Sigmoid colon (tissue), 6 donors: ENCODE measurements at regions not wholly inside any gene's neighbourhood (a gene's known extent, or its start where the extent isn't known, plus 50 kb on each side); places are given as distances from the start of the nearest gene placed in this dataset.

Experiments used
- DNase-seq: peaks from one replicate; pipeline ENCODE4 v3.0.0-alpha.2; 2019
- H3K27ac ChIP-seq, 4 donors: fragments of 200-600 bp; sonication (generic); one replicate each; pipeline ENCODE4 v1.5.1; 2016 to 2019; ENCODE audit warnings: mild to moderate bottlenecking in 1 of 4
- H3K27me3 ChIP-seq, 3 donors: fragments of 200-600 bp; sonication (generic); one replicate each; pipeline ENCODE4 v1.5.1; 2019; ENCODE audit warnings: mild to moderate bottlenecking in 1 of 3
- H3K36me3 ChIP-seq, 4 donors: fragments of 200-600 bp; sonication (generic); one replicate each; pipeline ENCODE4 v1.5.1; 2016 to 2019
- H3K4me1 ChIP-seq, 4 donors: fragments of 200-600 bp; sonication (generic); one replicate each; pipeline ENCODE4 v1.5.1; 2017 to 2019
- H3K4me3 ChIP-seq, 4 donors: fragments of 200-600 bp; sonication (generic); one replicate each; pipeline ENCODE4 v1.5.1; 2017 to 2019; ENCODE audit warnings: mild to moderate bottlenecking in 2 of 4, moderate library complexity in 1 of 4
- H3K9me3 ChIP-seq, 4 donors: fragments of 200-600 bp in 3 of 4; sonication (generic) in 3 of 4; one replicate each; pipeline versions ENCODE4 v1.5.1 to v1.6.1; 2013 to 2019
- EP300 ChIP-seq, 4 donors: sonication (generic); formaldehyde crosslinking; IDR thresholded peaks; one replicate each; pipeline ENCODE4 v1.6.1; 2017; ENCODE audit warnings: antibody characterized with exemption in 4 of 4
- POLR2A ChIP-seq, 2 donors: fragments of 450-650 bp; IDR thresholded peaks; one replicate each; pipeline ENCODE4 v1.6.1; 2016; ENCODE audit warnings: antibody characterized with exemption in 2 of 2, mild to moderate bottlenecking in 2 of 2, moderate library complexity in 2 of 2
- POLR2AphosphoS5 ChIP-seq, 4 donors: sonication (generic); formaldehyde crosslinking; IDR thresholded peaks; one replicate each; pipeline ENCODE4 v1.6.1; 2017; ENCODE audit warnings: antibody characterized with exemption in 4 of 4
- WGBS, 2 donors: extraction: QIAGEN DNeasy Blood & Tissue Kit; methylation state at CpG; one replicate each; pipeline ENCODE4 v1.1.7; 2013; 5-methylcytosine and 5-hydroxymethylcytosine counted together
- intact Hi-C: fragments of 100-400 bp; cut with DNase I; formaldehyde crosslinking; loops from one replicate; pipeline ENCODE4 v1.15.1; 2023
- TF ChIP-seq, protein P1 (sequence below), 4 experiments: fragments of 450-650 bp in 3 of 4; fragments of 200-600 bp in 1 of 4; IDR thresholded peaks; one replicate each; pipeline ENCODE4 v1.5.1; 2016 to 2019; ENCODE audit warnings: antibody characterized with exemption in 4 of 4, mild to moderate bottlenecking in 3 of 4, moderate library complexity in 2 of 4
- donor health status: healthy with polysubstance abuse.
- donor health status: healthy.

DNA sequence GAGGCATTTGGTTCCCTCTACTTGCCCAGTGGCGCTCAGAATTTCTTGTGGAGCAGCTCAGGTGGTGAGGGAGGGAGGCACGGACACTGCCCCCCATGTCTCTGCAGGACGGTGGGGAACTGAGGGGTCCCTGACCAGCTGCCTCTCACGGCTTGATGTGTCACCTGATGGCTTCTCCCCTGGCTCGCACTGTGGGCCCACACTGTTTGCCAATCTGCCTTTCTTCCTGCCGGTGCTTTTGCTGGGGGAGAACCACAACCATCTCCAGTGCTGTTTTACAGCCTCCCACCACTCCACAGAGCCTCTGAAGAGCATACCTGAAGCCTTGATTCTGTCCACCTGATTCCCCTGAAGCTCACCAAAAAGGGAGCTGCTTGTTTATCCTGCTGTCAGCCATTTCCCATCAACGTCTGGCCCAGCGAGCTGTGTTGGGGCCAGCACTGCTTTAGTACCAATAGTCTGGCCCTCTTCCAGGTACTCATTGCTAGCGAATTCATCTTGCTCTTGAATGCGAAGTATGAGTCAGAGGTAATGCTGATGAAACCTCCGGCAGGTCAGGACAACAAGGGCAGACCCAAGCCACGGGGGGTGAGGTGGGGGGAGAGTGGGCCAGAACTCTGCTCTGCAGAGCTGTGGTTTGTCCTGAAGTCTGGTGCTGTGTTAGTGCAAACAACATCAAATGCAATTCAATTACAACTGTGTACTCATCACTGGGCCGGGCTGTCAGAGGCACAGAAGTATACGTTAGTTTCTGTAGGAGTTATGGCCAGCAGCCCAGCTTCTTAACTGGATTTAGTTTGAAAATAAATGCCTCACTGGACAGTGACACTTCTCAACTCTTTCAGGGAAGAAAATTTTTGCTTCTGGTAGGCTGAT is 208.3 kb upstream of the JADE1 start:
- intact Hi-C loops = no loop called here
- WGBS, 2 donors = 35 to 67% methylated on average over 14 of the region's 14 CpGs
- Histone ChIP-seq H3K36me3 (no peaks in the 10 kb centered on the region), H3K9me3 (no peaks in the 10 kb centered on the region), H3K27ac (peak overlapping the region; percentile 20 to 63 (median 32)), H3K4me3 (no peak overlapping the region), H3K4me1 (peaks cover 0 to 28% (median 26%) of the 10 kb centered on the region in 4 donors), H3K27me3 (no peaks in the 10 kb centered on the region)
- DNase-seq = peak; percentile 86
- TF ChIP-seq EP300 (IDR thresholded peaks at IDR 0.05) (no peak), POLR2A (IDR thresholded peaks at IDR 0.05) (no peak), POLR2AphosphoS5 (IDR thresholded peaks at IDR 0.05) (no peak)
- TF ChIP-seq, protein P1, sequence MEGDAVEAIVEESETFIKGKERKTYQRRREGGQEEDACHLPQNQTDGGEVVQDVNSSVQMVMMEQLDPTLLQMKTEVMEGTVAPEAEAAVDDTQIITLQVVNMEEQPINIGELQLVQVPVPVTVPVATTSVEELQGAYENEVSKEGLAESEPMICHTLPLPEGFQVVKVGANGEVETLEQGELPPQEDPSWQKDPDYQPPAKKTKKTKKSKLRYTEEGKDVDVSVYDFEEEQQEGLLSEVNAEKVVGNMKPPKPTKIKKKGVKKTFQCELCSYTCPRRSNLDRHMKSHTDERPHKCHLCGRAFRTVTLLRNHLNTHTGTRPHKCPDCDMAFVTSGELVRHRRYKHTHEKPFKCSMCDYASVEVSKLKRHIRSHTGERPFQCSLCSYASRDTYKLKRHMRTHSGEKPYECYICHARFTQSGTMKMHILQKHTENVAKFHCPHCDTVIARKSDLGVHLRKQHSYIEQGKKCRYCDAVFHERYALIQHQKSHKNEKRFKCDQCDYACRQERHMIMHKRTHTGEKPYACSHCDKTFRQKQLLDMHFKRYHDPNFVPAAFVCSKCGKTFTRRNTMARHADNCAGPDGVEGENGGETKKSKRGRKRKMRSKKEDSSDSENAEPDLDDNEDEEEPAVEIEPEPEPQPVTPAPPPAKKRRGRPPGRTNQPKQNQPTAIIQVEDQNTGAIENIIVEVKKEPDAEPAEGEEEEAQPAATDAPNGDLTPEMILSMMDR (IDR thresholded peaks at IDR 0.05) = no peak

DNA sequence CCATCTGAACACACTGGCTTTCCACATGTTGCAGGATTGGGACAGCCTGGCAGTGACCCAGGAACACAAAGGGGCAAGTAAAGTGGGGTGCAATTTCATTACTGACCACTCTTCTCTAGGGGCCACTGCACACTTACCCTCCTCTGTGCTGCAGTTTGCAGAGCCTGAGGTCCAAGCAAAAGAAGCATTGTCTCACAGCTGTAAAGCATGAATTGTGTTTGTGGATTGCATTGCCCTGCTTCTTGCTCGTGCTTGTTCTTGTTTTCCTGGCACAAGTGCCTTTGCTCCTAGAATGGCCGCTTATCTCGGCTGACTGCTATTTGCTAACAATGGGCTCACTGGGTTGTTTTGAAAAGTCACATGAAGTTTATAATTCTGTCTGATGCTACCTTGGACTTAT is 209.1 kb upstream of the JADE1 start:
- Histone ChIP-seq H3K27me3 (no peaks in the 10 kb centered on the region), H3K27ac (peak overlapping the region in 3 of 4 donors; percentile 30 to 63 (median 34)), H3K4me3 (no peak overlapping the region), H3K9me3 (no peaks in the 10 kb centered on the region), H3K4me1 (peaks cover 0 to 28% (median 26%) of the 10 kb centered on the region in 4 donors), H3K36me3 (no peaks in the 10 kb centered on the region)
- WGBS, 2 donors = 19 to 60% methylated on average over 3 of the region's 3 CpGs
- TF ChIP-seq EP300 (IDR thresholded peaks at IDR 0.05) (no peak), POLR2AphosphoS5 (IDR thresholded peaks at IDR 0.05) (no peak), POLR2A (IDR thresholded peaks at IDR 0.05) (no peak)
- TF ChIP-seq, protein P1 (IDR thresholded peaks at IDR 0.05) = no peak
- DNase-seq = no peak
- intact Hi-C loops = no loop called here

DNA sequence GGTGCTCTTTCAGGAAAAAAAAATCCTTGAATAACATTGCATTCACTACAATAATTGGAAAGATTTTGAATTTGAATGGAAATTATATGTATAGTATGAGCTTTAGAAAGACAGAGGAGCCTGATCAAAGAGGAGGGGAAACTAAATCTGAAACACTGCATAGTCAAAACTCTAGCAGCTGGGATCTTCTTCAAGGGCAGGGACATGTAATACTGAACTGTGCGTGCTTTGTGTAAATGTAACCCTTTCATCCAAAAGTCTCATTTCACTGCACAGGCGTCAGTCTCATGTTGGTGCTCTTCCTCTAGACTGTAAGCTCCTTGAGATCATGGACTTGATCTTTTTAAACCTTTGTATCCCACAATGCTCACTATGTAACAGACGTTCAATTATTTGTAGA is 212.0 kb upstream of the JADE1 start:
- Histone ChIP-seq H3K27ac (no peak overlapping the region), H3K36me3 (no peaks in the 10 kb centered on the region), H3K4me1 (peaks cover 0 to 28% (median 26%) of the 10 kb centered on the region in 4 donors), H3K27me3 (no peaks in the 10 kb centered on the region), H3K4me3 (no peak overlapping the region), H3K9me3 (no peaks in the 10 kb centered on the region)
- TF ChIP-seq, protein P1 (IDR thresholded peaks at IDR 0.05) = no peak
- TF ChIP-seq POLR2AphosphoS5 (IDR thresholded peaks at IDR 0.05) = no peak
- intact Hi-C loops = no loop called here
- 89% methylated on average over 3 of the region's 3 CpGs for WGBS, 2 donors
- DNase-seq = no peak

GRCh38 chr4:128596853-128597252 is 212.6 kb upstream of the JADE1 start:
- TF ChIP-seq POLR2A (IDR thresholded peaks at IDR 0.05) = no peak
- 78 to 90% methylated on average over 2 of the region's 2 CpGs for WGBS, 2 donors
- no peaks in the 10 kb centered on the region for H3K27me3 ChIP-seq
- intact Hi-C loops = no loop called here
- H3K27ac ChIP-seq = no peak overlapping the region
- H3K4me3 ChIP-seq = no peak overlapping the region
- no peaks in the 10 kb centered on the region for H3K9me3 ChIP-seq
- no peaks in the 10 kb centered on the region for H3K36me3 ChIP-seq
- H3K4me1 ChIP-seq = peaks cover 0 to 27% (median 24%) of the 10 kb centered on the region in 4 donors
- no peak for DNase-seq

- intact Hi-C loops = no loop called here
- 35 to 74% methylated on average over 5 of the region's 5 CpGs for WGBS, 2 donors
- no peaks in the 10 kb centered on the region for H3K9me3 ChIP-seq
- H3K27ac ChIP-seq = no peak overlapping the region
- TF ChIP-seq EP300 (IDR thresholded peaks at IDR 0.05) (no peak), POLR2A (IDR thresholded peaks at IDR 0.05) (no peak), POLR2AphosphoS5 (IDR thresholded peaks at IDR 0.05) (no peak)
- TF ChIP-seq, protein P1 (IDR thresholded peaks at IDR 0.05) = no peak
- no peak for DNase-seq
- peaks cover 0 to 20% (median 17%) of the 10 kb centered on the region in 4 donors for H3K4me1 ChIP-seq
- no peaks in the 10 kb centered on the region for H3K36me3 ChIP-seq
- no peak overlapping the region for H3K4me3 ChIP-seq
- no peaks in the 10 kb centered on the region for H3K27me3 ChIP-seq
Measured at GRCh38 chr4:128596115-128596514, 213.4 kb upstream of the JADE1 start.
